Hematopoietic multipotent progenitor cell treated with erythropoietin and hydrocortisone succinate and interleukin-3 and kit ligand, for 17 days (in vitro differentiated cells): ENCODE measurements at regions not wholly inside any gene's neighbourhood (a gene's known extent, or its start where the extent isn't known, plus 50 kb on each side); places are given as distances from the start of the nearest gene placed in this dataset.

Experiments used
- DNase-seq: peaks from one replicate; pipeline ENCODE4 v3.0.0-alpha.2; 2015; ENCODE audit warnings: low spot score

GRCh38 chr21:41689289-41689583 lies 77.6 kb downstream of the RIPK4 start:
- DNase-seq, result no peak

DNA sequence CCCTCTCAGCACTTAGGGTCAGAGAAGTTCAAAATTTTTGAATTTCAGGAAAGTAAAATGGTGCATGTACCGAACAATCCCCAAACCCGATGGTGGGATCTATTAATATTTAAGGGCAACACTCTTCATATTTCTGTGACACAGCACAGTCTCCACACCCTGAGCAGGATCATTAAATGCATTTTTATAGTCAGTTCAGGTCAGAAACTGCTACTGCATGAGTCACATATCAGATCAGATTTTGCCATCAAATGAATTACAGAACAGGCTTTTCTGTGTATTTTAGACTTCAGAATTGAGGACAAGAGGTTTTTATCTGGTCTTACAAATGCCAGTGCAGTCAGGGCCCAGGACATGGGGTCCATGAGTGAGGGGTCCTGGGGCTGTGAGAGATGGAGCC lies 79.2 kb downstream of the RIPK4 start:
- no peak for DNase-seq

DNA sequence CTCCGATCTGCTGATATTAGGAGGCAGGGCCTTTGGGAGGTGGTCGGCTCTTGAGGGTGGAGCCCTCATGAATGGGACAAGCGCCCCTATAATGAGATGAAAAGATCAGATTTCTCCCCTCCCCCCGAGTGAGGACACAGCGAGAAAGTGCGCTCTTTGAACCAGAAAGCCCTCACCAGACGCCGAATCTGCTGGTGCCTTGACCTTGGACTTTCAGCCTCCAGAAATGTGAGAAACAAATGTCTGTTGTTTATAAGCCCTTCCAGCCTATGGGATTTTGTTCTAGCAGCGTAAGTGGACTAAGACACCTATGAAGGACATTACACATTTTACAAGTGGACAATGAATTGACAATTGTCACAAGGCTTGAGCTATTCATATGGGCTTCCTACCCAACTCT lies 80.2 kb downstream of the RIPK4 start:
- DNase-seq, result no peak

DNA sequence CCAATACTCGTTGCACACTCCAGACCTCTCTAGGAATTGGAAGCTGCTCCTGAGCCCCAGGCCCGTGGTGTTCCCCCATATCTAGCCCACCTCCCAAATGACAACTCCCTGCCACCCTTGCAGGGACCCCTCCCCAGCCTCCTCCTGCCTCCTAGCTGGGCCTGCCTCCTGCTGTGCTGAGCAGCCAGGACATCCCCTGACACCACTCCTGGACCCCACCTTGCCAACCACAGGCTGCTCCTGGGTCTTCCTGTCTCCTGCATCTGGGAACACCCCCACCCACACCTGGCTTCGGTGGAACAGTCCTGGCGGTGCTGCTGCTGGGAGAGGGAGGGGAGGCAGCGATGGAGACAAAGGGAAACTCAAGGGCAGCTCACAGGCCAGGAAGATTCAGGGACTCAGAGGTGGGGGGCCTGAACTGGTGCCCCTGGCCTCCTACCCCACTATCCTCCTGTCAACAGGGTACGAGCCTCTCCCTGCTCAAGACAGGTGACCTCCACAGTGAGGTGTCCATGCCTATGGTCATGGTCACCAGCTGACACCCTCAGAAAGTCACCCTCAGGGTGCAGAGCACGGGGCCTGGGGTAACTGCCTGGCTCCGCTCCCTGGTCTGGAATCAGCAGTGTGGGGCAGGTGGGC lies 81.2 kb downstream of the RIPK4 start:
- DNase-seq, result no peak

- DNase-seq, result no peak
Measured at GRCh38 chr21:41684381-41685245, 82.2 kb downstream of the RIPK4 start.

DNA sequence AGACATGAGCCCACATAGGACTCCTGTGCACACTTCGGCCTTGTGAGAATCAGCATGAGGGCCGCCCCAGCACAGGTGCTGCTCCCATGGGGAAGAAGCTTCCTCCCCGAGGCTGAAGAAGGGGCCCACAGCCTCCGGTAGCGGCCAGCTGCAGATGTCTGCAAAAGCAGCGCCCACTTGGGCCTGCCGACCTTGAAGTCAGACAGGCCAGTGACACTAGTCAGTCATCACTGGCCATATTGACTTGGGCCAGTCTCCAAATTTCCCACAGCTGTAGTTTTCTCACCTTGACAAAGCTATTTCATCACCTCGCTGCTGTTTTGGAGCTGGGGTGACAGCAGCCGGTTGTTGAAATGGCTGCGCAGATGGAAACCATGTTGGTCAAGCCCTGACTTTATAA lies 83.0 kb downstream of the RIPK4 start:
- no peak for DNase-seq

DNA sequence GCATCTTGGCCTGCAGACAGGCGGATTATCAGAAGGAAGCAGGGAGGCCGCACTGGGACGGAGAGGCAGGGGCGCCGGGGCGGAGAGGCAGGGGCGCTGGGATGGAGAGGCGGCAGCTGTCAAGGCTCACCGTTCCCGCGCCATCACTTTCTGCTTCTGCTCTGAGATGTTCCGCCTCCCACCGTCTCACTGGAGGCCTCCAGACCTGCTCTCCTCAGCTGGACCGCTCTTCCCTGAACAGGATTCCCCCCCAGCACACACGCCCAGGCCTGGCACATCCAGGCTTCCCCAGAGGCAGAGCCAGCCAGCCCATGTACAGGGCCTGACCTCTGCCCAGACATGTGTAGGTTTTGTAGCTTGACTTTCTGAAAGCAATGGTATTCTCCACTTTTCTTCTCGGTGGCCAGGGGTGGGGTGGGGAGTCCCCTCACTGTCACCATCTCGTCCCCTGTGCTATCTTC lies 84.1 kb downstream of the RIPK4 start:
- no peak for DNase-seq

- DNase-seq, result no peak
Measured at GRCh38 chr21:41681939-41682718, 84.7 kb downstream of the RIPK4 start.

GRCh38 chr21:41681348-41681801 lies 85.5 kb downstream of the RIPK4 start:
- no peak for DNase-seq

- no peak for DNase-seq
Measured at GRCh38 chr21:41680444-41681347, 86.2 kb downstream of the RIPK4 start.

- DNase-seq, result peak; percentile 8
Measured at GRCh38 chr21:41678924-41679318, 87.9 kb downstream of the RIPK4 start.

DNA sequence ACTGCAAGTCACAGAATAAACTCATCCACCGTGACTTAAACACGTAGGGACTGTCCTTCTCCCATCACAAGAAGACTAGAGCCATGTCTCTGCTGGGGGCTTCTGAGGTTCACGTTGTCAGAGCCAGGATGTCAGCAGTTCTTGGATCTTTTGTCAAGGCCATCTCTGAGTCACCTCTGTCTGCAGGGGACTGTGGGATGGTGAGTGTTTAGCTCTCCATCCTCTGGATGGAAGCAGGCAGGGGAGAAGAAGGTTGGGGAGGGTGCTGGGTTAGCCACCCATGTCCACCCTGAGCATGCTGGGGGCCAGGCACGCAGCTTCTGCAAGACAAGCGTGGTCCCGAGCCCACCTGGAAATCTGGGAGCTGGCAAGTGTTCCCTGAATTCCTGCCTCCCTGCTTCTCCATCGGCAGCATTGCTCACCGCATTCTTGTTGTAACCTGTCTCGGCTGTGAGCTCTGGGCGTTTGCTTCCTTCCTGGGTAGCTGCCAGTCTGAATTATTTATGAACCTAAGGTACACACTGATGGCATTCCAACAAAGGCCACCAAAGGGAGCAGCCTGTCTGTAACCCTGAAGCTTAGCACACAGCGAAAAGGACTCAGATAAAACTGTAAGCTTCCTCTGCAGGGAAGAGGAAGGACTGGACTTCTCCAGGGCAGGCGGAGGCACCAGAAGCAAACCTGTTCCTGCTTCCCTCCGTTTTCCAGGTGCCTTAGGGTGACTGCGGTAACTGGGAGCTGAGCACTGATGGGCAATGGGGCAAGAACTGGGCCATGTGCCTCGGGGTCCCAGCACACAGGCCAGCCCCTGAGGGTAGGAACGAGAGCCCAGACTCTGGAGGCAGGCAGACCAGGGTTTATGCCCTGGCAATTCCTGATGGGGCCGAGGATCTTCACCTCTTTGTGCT lies 88.6 kb downstream of the RIPK4 start:
- DNase-seq, result no peak

DNA sequence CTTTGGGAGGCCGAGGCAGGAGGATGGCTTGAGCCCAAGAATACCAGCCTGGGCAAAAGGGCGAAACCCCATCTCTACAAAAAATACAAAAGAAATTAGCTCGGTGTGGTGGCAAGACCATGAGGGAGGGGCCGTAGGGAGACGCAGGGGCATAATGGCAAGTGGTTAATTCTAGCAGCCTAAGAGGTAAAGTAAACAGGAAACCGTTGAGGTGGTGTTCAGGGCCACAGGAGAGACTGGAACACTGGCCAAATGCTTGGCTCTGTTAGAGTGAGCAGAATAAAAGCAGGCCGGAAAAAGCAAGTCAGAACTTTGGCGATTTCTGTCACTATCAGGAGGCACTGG lies 89.2 kb downstream of the RIPK4 start:
- no peak for DNase-seq

DNA sequence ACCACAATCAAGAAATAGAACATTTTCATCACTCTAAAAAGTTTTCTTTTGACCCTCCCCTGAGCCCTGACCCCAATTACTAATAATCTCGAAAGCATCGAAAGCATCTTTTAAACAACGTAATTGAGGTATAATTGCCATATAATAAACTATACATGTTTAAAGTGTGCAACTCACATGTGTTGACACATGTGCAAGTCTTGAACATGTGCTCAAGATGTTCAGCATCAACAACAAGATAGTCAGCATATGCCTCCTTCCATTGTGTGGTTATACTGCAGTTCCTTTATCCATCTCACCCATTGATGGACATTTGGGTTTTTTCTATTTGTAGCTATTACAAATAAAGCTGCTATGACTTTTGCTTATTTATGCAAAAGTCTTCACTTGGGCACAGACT lies 90.7 kb downstream of the RIPK4 start:
- no peak for DNase-seq

GRCh38 chr21:41675574-41675973 lies 91.3 kb downstream of the RIPK4 start:
- DNase-seq, result no peak

GRCh38 chr21:41674402-41674801 lies 92.5 kb downstream of the RIPK4 start:
- no peak for DNase-seq

- no peak for DNase-seq
Measured at GRCh38 chr21:41673596-41674335, 93.1 kb downstream of the RIPK4 start.

- no peak for DNase-seq
Measured at GRCh38 chr21:41673071-41673470, 93.8 kb downstream of the RIPK4 start.

GRCh38 chr21:41672543-41672915 lies 94.3 kb downstream of the RIPK4 start:
- no peak for DNase-seq

- no peak for DNase-seq
Measured at GRCh38 chr21:41671859-41672542, 94.9 kb downstream of the RIPK4 start.
